ENCODE measurements at regions not wholly inside any gene's neighbourhood (a gene's known extent, or its start where the extent isn't known, plus 50 kb on each side); places are given as distances from the start of the nearest gene placed in this dataset.

- no peak for DNase-seq
These were observed 228.9 kb downstream of the SNRPN start for GRCh38 chr15:25183581-25184251.

GRCh38 chr15:25184356-25185155, 229.8 kb downstream of the SNRPN start:
- DNase-seq: no peak

- DNase-seq: no peak
These were observed 230.4 kb downstream of the SNRPN start for GRCh38 chr15:25185156-25185710.

- no peak for DNase-seq
These were observed 231.0 kb downstream of the SNRPN start for GRCh38 chr15:25185791-25186190.

- DNase-seq: no peak
These were observed 231.6 kb downstream of the SNRPN start for GRCh38 chr15:25186411-25186810.

- no peak for DNase-seq
These were observed 232.3 kb downstream of the SNRPN start for GRCh38 chr15:25186906-25187645.

- DNase-seq: no peak
These were observed 233.3 kb downstream of the SNRPN start for GRCh38 chr15:25188051-25188450.

- DNase-seq: no peak
These were observed 233.8 kb downstream of the SNRPN start for GRCh38 chr15:25188551-25189101.

- no peak for DNase-seq
These were observed 234.8 kb downstream of the SNRPN start for GRCh38 chr15:25189551-25189950.

- no peak for DNase-seq
These were observed 237.9 kb downstream of the SNRPN start for GRCh38 chr15:25192651-25193050.

GRCh38 chr15:25207369-25207768, 231.5 kb downstream of the UBE3A start:
- no peak for DNase-seq

- no peak for DNase-seq
These were observed 230.1 kb downstream of the UBE3A start for GRCh38 chr15:25208735-25209134.

GRCh38 chr15:25220834-25221233, 218.0 kb downstream of the UBE3A start:
- DNase-seq: no peak

GRCh38 chr15:25224396-25224795, 214.4 kb downstream of the UBE3A start:
- no peak for DNase-seq

GRCh38 chr15:25226360-25226759, 212.5 kb downstream of the UBE3A start:
- no peak for DNase-seq

GRCh38 chr15:25228261-25228660, 210.6 kb downstream of the UBE3A start:
- no peak for DNase-seq

GRCh38 chr15:25230442-25230841, 208.4 kb downstream of the UBE3A start:
- no peak for DNase-seq

- no peak for DNase-seq
These were observed 205.0 kb downstream of the UBE3A start for GRCh38 chr15:25233766-25234350.

GRCh38 chr15:25234831-25235230, 204.0 kb downstream of the UBE3A start:
- DNase-seq: no peak

GRCh38 chr15:25235391-25235790, 203.4 kb downstream of the UBE3A start:
- DNase-seq: no peak

- no peak for DNase-seq
These were observed 202.5 kb downstream of the UBE3A start for GRCh38 chr15:25236143-25236860.

- no peak for DNase-seq
These were observed 202.0 kb downstream of the UBE3A start for GRCh38 chr15:25236861-25237155.
